GM19324 (cell line): ENCODE measurements at regions not wholly inside any gene's neighbourhood (a gene's known extent, or its start where the extent isn't known, plus 50 kb on each side); places are given as distances from the start of the nearest gene placed in this dataset.

ENCODE experiments used
- ATAC-seq: cut with Tn5 transposase; IDR thresholded peaks from one replicate; pipeline ENCODE4 v1.9.1; 2021; ENCODE audit warnings: mild to moderate bottlenecking, moderate library complexity; ENCODE audit not compliant: unreplicated experiment, low FRiP score

DNA sequence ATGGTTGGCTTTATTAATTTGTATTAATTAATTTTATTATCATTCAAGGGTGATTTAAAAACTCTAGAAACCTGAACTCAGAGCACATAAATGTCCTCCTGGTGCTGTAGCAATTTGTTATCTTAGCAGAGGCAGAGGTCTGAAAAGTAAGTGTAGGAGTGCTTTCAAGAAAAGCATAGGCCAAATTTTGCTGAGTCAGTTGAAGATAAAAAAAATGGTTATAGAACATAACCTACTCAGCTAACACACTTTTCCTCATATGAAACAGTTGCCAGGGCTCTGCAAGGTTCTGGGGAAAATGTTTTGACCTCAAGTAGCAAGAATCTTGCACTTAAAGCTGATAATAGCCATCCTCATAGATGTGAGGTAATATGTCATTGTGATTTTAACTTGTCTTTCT is 53.5 kb upstream of the CHODL start:
- no peak for ATAC-seq

DNA sequence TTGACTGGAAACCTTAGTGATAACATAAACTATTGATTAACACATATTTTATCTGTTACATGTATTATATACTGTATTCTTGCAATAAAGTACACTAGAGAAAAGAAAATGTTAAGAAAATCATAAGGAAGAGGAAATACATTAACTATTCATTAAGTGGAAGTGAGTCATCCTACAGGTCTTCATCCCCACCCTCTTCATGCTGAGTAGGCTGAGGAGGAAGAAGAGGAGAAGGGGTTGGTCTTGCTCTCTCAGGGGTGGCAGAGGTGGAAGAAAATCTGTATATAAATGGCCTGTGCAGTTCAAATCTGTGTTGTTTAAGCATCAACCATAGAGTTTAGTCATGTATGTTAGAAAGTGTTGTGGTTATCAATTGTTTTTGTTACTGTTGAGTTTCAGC is 66.1 kb upstream of the CHODL start:
- no peak for ATAC-seq

DNA sequence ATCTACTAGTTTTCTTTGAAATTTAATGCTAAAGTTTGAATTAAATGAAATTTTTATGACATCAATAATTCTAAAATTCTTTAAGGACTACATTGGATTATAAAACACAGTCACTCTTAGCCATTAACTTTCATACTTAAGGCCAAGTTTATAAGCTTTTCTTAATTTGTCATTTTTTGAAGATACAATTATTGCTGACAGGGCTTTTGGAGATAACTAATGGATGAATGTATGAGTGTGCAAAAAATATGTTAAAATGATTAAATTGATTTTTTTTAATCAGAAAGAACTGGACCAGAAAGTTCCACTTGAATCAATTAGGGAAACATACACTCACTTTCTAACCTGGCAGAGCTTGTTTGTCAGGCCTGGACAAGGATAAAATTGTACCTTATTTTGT is 70.3 kb upstream of the CHODL start:
- no peak for ATAC-seq

DNA sequence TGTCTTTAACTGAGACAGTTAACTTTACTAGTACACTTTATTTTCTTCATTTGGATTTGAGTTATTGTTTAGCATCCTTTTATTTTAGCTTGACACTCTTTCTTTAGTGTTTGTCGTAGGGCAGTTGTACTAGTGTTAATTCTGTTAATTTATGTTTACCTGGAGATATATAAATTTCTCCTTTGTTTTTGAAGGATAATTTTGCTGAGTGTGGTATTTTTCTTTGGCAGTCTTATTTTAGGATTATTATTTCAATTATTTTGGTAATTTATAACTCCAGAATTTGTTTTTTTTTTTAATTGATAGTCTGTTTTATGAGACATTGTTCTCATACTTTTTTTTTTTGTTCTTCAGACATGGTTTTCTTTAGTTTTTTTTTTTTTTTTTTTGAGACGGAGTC is 73.8 kb upstream of the CHODL start:
- no peak for ATAC-seq

DNA sequence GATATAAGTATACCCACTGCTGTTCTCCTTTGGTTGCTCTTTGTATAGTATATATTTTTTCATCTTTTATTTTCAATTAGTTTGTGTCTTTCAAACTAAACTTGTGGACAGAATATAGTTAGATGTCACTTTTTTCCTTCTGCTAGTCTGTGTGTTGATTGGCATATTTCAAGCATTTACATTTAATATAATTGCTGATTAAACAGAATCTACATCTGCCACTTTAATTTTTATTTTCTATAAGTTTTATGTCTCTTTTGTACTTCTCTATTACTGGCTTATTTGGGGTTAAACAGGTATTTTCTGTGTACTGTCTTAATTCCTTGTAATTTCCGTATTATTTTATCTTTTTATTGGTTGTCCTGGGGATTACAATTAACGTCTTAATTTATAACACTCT is 74.4 kb upstream of the CHODL start:
- no peak for ATAC-seq

DNA sequence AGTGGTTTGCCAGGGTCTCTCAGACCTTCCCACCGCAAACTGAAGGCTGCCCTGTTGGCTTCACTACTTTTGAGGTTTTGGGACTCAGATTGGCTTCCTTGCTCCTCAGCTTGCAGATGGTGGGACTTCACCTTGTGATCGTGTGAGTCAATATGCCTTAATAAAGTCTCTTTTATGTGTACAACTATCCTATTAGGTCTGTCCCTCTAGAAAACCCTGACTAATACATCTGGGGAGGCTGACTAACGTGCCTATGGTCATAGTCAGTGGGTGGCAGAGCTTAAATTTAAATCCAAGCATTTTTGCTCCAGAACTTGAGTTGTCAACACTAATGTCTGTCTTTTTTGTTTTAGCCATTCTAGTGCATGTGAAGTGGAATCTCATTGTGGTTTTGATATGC is 76.5 kb upstream of the CHODL start:
- ATAC-seq = no peak

DNA sequence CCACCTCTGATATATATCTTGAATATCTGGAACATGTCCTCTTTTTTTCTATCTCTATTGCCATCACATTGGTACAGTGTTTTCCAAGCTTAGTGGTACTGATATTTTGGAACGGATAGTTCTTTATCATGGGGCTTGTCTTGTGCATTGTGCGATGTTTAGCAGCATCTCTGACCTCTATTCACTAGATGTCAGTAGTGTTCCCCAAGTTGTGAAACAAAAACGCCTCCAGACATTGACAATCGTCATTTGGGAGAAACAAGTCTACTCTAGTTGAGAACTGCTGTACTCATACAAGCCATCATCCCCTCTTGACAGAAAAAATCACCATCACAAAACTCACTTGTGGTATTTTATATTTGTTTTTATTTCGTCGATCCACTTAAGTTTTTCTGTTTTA is 79.7 kb upstream of the CHODL start:
- ATAC-seq = no peak

DNA sequence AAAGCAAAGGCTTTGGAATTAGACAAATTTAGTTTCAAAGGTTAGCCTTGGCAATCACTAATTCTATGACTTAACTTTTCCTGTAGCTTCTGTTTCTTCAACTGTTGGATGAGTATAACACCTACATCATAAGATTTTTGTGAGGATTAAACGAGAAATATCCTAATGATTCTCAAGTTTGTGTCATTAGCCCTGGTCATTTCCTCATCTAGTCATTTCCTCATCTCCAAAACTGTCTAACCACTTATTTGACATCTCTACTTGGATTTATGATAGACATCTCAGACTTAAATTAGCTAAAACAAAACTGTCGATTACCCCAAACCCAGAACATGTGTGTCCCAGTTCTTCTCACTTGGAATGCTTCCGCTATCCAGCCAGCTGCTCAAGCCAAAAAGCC is 80.2 kb upstream of the CHODL start:
- ATAC-seq = no peak

DNA sequence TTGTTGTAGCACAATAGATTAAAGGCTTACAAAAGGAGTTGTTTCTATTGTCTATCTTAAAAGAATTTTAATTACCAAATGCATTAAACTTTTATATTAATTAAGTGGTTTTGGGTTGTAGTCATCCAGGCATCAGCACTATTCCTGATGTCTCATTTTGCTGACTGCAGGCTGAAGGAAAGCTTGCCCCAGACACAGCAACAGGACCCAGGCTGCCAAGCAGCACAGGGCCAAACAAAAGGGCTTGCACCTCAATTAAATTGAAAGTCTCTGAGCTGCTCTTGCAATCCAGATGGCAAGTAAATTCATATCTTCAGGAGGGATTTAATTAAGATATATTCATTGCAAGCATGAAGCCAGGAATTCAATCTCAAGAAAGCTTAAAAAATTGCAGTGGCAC is 80.7 kb upstream of the CHODL start:
- no peak for ATAC-seq

DNA sequence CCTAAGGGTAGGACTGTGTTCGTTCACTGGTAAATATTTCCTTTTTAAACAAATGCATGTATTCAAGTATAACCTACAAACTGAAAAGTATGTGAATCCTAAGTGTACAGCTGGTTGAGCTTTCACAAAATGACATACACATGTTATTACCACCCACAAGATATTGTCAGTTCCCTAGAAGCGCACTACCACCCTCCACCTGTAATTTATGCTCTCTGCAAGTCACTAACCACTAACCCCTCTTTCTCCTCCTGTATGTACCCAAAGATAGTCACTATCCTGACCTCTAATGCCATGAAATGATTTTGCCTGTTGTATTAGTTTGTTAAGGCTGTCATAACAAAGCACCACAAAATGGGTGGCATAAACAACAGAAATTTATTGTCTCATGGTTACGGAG is 82.8 kb upstream of the CHODL start:
- no peak for ATAC-seq

DNA sequence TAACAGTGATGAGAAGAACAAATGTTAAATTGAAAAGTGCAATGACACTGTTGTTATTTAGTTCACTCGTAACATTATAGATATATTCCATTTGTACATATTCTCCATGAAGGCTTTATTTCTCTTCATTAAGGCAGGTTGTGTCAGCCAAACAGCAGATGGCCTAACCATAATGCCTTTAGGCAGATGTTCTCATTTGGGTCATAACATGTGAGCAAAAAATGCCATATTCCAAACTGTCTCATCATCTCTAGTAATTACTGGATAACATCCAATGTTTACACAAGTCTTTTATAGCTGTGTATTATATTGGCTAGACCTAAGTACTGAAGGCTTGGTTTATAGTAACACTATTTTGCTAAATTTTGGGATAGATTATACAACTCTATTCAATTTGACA is 87.2 kb upstream of the CHODL start:
- no peak for ATAC-seq

DNA sequence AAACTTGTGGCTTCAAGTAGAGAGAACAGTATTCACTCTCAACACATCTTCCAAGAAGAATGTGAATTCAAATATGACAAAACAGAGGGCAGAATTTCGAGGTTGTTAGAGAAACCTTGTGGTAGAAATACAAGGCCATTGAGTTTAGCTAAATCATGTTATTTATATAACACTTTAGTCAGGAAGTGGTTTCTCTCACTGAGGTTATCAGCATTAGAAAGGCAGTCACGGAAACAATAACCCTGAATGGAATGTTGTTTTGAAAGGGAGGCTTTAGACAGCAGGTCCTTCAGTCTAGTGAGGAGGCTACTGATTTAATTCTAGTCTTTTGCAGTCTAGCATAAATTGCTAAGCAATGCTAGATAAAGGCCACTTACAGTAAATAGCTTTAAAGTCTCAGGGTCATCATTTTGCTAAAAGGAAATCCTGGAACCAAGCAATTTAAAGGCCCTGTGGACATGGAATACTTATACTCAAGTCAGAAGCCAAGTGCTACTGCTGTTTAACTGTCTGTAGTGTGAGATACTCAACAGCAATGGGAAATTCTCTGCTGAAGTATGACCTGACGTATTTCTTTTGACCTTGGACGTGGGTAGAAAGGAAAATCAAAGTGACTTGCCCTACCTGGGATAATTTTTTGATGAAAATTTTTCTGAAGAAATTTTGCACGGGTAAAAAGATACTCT is 89.0 kb upstream of the CHODL start:
- ATAC-seq = no peak

DNA sequence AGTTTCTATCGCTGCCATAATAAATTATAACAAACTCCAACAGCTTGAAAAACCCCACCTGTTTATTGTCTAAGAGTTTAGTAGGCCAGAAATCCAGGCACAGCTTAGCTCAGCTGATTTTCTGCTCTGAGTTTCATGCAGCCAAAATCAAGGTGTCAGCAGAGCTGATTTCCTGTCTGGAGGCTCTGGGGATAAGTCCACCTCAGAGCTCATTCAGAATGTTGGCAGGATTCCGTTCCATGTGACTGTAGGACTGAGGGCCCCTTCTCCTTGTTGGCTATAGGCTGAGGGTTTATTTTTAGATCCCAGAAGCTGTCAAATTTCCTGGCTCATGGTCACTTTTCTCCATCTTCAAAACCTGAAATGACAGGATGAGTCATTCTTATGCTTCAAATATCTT is 91.6 kb upstream of the CHODL start:
- ATAC-seq = no peak

DNA sequence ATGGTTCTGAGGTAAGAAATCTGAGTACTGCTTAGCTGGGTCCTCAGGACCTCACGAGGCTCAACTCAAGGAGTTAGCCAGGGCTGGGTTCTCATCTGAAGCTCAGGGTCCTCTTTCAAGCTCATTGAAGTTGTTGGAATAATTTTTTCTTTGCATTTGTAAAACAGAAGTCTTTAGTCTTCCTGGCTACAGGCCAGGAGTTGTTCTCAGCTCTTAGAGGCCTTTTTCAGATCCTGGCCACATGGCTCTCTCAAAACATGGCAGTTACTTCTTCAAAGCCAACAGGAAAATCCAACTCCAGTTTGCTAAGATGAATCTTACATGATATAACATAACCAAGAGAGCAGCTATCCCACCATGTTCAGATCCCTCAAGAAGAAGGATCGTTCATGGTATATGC is 92.3 kb upstream of the CHODL start:
- no peak for ATAC-seq

DNA sequence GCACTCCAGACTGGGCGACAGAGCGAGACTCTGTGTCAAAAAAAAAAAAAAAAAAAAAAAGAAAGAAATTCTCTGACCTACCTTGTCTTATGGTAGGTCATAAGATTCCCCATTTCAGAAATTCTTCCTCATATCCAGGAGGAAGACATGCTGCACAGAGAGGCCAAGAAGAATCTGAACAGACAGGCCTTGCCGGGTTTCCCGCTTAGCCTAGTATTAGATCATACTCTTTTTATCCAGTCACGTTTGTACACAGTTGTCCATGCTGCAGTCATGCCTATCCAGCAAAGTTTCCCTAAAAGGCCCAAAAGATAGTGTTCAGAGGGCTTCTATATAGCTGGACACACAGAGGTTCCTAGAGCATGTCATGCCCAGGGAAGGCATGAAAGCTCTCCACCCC is 93.6 kb upstream of the CHODL start:
- no peak for ATAC-seq

DNA sequence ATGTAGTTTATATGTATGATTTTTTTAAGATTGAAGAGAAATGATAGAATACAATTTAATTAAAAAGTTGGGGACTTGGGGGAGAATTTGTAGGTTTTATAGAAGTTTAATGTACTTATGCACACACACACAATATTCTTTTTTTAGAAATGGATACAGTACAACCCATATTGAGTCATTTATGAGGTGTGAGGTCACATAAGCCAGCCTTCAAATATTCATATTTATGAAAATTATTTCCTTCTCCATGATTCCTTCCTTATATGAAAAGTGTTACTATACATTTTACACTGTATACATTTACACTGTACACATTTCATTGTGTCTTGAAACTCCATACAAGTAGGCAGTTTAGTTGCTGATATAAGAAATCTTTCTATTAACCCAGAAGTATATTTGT is 96.2 kb upstream of the CHODL start:
- no peak for ATAC-seq

DNA sequence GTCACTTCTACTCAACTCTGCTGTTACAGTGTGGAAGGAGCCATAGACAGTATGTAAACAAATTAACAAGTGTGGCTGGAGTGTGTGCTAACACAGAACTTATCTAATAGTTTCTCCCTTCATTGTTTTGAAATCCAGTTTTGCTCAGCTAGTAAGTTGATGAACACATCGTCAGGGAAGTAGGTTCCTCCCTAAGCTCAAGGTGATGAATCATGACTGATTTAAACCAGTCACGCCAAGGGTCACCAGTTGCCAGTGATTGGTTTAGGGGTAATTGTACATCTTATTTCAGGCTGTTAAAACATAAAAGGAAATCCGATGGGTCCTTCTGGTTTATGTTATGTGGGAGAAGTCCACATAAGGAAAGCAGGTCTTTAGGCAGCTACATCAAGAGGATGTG is 97.0 kb upstream of the CHODL start:
- no peak for ATAC-seq

DNA sequence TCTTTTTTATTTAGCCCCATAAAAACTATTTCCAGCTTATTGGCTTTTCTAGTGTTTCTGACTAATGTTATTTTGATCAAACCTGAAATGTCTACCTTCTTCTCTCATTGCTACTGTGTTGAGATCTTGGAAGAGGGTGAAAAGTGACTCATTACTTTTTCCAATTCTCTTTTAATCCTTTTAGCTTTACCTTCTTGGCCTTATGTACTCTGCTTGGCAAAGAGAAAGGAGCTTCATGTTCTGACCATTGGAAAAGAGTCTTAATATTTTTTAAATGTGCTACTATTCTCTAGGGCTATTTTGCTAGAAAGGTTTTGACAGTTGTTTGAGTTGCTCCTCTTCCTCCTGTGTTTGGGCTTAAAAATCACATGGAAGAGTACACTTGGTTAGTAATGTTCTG is 97.8 kb upstream of the CHODL start:
- ATAC-seq = no peak

DNA sequence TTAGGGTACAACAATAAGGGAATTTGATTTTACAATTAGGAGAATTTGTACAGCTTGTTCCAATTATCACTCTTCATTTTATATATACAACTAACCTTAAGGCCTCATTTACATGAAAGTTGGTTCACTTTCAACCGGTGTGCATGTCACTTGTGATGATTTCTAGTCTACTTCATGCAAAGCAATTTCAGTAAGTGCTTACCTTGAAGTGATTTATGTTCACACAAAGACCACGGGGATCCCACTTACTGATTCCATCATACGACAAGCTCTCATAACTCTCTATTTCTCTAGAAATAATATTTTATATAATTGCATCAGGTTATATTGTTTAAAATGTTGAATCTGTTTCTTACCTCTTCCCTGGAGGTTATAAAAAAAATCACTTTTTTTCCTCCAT is 100.3 kb upstream of the CHODL start:
- ATAC-seq = no peak

DNA sequence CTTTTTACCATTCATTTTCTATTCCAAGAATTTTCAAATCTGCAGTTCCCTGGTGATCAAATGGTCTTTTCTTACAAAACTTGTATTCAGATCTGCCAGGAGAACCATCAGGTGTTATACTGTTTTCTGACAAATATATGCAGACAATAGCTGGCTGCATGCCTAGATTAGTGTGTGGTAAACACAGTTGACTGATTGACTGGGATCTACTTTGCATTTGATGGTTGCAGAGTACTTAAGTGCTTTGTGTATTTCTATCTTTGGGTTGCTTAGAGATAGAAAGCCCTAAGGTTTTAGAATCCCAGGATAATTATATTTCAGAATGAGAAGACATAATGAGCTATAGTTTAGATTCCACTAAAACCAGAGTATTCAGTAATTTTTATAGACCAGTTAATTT is 102.0 kb upstream of the CHODL start:
- no peak for ATAC-seq

DNA sequence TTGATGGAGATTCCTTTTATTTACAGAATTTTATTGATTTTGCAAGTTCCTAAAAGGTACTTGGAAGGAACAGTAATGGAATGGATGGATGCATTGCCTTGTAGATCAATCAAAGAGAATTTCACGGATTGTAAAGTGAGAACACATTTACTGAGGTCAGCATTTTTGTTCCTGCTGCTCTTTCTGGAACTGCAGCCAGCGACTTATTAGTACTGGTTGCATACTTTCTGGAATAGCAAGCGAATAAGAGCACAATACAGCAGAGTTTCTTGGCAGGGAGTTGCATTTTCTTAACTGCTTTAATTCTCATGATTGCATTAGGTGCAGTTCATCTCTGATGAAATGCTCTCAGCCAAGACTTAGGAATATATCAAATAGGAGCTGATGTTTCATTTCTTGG is 106.1 kb upstream of the CHODL start:
- no peak for ATAC-seq

DNA sequence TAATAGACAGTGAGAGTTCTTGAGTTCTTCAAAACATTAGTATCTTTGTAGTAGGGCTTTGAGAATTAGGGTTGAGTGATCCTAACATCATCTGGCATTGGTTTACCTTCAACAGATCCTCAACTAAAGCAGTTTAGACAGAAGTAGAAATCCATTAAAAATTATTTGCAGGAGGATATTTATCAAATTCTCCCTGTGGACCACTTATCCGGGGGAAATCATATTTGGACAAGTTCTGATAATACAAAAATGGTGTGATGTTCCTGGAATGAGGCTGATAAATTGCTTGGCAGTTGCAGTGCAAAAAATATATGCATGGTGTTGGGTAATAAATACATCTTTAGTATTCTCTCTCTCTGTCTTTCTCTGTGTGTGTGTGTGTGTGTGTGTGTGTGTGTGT is 115.1 kb upstream of the CHODL start:
- no peak for ATAC-seq

DNA sequence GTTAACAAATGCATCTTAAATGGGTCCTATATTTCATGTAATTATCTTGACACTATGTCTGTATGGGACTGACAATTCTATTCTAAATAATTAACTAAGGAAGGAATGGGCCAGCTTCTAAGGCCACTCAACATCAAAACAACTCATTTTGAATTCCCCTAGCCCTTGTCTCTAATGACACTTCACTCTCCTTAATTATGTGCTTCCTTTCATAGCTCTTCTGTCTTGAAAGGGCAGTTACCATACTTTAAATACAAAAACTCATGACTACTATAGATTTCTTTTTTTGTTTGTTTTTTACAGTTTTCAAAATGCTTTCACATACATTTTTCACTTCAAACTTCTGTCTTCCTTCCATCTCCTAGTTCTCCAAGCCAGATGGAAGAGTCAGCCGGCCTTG is 126.1 kb upstream of the CHODL start:
- ATAC-seq = no peak
